ENCODE measurements at regions not wholly inside any gene's neighbourhood (a gene's known extent, or its start where the extent isn't known, plus 50 kb on each side); places are given as distances from the start of the nearest gene placed in this dataset.

DNA sequence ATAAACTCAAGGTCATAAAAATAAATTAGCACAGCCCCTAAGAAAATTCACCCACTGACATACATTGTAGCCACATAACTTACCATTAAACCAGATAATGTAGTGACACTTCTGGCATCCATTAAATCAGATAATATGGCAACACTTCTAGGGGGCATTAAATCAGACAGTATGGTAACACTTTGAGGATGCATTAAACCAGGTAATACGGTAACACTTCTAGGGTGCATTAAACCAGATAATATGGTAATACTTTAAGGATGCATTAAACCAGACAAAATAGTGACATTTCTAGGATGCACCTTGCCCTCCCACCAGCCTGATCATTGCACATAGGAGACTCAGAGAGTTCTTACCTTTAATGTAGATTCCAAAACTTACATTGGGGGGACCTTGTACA lies 1220.5 kb upstream of the TMEM132C start:
- TF ChIP-seq EZH2phosphoT487 (IDR thresholded peaks at IDR 0.05; ENCODE audit: insufficient read depth, low read depth) (no peak), EZH2 (IDR thresholded peaks at IDR 0.05; ENCODE audit: insufficient read depth, poor library complexity, severe bottlenecking) (no peak)

Measured in GM23248 (cell line).